ENCODE measurements at regions not wholly inside any gene's neighbourhood (a gene's known extent, or its start where the extent isn't known, plus 50 kb on each side); places are given as distances from the start of the nearest gene placed in this dataset.

DNA sequence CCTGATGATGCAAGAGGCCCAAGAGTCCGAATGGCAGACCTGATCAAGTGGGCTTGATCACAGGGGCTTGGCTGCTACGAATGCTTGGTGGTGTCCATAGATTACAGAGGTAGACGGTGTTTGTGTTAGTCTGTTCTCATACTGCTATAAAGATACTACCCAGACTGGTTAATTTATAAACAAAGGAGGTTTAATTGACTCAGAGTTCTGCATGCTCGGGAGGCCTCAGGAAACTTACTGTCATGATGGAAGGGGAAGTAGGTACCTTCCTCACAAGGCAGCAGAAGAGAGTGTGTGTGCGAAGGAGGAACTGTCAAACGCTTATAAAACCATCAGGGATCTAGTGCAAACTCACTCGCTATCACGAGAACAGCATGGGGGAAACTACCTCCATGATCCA lies 268.9 kb upstream of the KLF6 start:
- CTCF ChIA-PET, result no interaction called here
- Histone ChIP-seq H3K36me3 (ENCODE audit: control insufficient read depth, insufficient read depth, low read length) (no peaks in the 10 kb centered on the region), H3K27me3 (ENCODE audit: control insufficient read depth, insufficient read depth, low read length) (no peaks in the 10 kb centered on the region), H3K4me3 (ENCODE audit: low read depth, low read length) (no peak overlapping the region)
- DNase-seq (ENCODE audit: low read depth), result no peak
- POLR2A ChIA-PET, result no interaction called here
- TF ChIP-seq, protein P1, sequence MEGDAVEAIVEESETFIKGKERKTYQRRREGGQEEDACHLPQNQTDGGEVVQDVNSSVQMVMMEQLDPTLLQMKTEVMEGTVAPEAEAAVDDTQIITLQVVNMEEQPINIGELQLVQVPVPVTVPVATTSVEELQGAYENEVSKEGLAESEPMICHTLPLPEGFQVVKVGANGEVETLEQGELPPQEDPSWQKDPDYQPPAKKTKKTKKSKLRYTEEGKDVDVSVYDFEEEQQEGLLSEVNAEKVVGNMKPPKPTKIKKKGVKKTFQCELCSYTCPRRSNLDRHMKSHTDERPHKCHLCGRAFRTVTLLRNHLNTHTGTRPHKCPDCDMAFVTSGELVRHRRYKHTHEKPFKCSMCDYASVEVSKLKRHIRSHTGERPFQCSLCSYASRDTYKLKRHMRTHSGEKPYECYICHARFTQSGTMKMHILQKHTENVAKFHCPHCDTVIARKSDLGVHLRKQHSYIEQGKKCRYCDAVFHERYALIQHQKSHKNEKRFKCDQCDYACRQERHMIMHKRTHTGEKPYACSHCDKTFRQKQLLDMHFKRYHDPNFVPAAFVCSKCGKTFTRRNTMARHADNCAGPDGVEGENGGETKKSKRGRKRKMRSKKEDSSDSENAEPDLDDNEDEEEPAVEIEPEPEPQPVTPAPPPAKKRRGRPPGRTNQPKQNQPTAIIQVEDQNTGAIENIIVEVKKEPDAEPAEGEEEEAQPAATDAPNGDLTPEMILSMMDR (IDR thresholded peaks at IDR 0.05; ENCODE audit: insufficient read depth, low read depth, low read length), result no peak

DNA sequence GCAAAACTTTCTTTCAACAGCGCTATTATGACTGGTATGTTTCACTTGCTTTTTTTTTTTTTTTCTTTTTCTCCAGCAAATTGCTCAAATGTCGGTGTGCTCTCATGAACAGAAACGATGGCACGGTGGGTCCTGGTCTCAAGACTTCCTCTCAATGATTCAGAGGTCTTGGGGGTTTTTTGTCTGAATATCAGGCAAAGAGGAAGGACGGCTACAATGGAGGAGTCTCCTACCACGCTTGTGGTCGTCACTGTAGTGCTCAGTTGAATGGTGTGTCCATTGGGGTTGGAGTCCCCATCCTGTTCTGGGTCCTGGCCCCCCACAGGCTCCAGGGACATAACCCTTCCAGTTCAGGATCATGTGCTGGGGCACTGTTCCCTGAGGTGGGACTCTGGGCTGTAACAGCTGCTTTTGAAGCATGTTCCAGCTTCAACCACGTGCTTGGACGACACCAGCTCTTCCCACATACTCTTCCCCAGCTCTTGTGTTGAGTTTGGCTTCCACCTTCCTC lies 266.7 kb upstream of the KLF6 start:
- Histone ChIP-seq H3K27me3 (ENCODE audit: control insufficient read depth, insufficient read depth, low read length) (no peaks in the 10 kb centered on the region), H3K4me3 (ENCODE audit: low read depth, low read length) (no peak overlapping the region), H3K36me3 (ENCODE audit: control insufficient read depth, insufficient read depth, low read length) (no peaks in the 10 kb centered on the region)
- CTCF ChIA-PET, result interaction anchor here (0.6 to 0.9 kb wide), 3 partner anchors 11 to 131 kb away, joined by 3 read pairs; no protein-coding TSS in a partner anchor
- TF ChIP-seq, protein P1 (IDR thresholded peaks at IDR 0.05; ENCODE audit: insufficient read depth, low read depth, low read length), result no peak
- POLR2A ChIA-PET, result no interaction called here
- DNase-seq (ENCODE audit: low read depth), result no peak

DNA sequence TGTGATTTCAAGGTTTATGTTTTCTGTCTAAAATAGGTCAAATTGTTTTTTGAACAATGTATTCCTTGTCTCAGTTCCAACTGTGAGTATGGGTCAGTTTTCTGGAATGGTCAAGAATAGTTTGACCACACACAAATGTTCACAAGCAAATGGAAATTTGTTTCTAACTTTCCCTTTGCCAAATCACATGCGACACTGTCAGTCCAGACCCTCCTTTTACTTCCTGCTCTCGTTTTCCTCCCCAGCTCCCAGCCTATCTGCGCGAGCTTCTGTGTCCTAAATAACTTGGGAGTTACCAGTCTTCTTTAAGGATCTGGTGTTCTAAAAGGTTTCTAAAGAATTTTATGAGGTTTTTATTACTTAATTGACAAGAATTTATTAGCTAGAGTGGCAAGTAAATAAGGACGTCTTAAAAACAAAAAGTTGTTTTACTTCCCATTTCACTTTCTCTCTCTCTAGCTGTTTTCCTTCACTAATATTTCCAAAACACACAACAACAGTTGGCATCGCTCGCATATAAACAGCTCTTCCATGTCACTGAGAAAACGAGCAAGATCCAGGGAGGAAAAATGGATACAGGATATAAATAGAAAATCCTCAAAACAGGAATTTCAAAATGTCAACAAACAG lies 266.1 kb upstream of the KLF6 start:
- DNase-seq (ENCODE audit: low read depth), result no peak
- ChIA-PET POLR2A (no interaction called here), CTCF (interaction anchor here (0.6 to 0.9 kb wide), 3 partner anchors 11 to 130 kb away, joined by 3 read pairs; no protein-coding TSS in a partner anchor)
- TF ChIP-seq, protein P1 (IDR thresholded peaks at IDR 0.05; ENCODE audit: insufficient read depth, low read depth, low read length), result no peak
- Histone ChIP-seq H3K4me3 (ENCODE audit: low read depth, low read length) (no peak overlapping the region), H3K27me3 (ENCODE audit: control insufficient read depth, insufficient read depth, low read length) (no peaks in the 10 kb centered on the region), H3K36me3 (ENCODE audit: control insufficient read depth, insufficient read depth, low read length) (no peaks in the 10 kb centered on the region)

DNA sequence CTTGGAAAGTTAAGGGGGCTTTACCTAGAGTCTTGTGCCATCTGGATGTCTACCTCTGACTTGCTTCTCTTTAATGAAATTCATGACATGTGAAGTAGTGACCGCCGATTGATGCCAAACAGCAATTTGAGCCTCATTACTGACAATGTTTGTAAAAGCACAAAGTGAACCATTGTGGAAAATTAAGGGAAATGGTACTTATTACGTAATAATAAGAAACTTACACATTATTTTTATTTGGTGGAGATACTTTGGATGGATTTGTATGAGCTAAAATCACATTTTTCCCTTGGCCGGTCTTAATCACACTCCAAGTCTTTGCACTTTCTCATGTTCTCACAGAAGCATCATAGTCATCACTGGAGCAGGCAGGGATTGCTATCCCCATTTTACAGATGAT lies 265.1 kb upstream of the KLF6 start:
- CTCF ChIA-PET, result no interaction called here
- POLR2A ChIA-PET, result no interaction called here
- TF ChIP-seq, protein P1 (IDR thresholded peaks at IDR 0.05; ENCODE audit: insufficient read depth, low read depth, low read length), result no peak
- no peaks in the 10 kb centered on the region for H3K27me3 ChIP-seq (ENCODE audit: control insufficient read depth, insufficient read depth, low read length)
- DNase-seq (ENCODE audit: low read depth), result no peak
- no peaks in the 10 kb centered on the region for H3K36me3 ChIP-seq (ENCODE audit: control insufficient read depth, insufficient read depth, low read length)
- no peak overlapping the region for H3K4me3 ChIP-seq (ENCODE audit: low read depth, low read length)

DNA sequence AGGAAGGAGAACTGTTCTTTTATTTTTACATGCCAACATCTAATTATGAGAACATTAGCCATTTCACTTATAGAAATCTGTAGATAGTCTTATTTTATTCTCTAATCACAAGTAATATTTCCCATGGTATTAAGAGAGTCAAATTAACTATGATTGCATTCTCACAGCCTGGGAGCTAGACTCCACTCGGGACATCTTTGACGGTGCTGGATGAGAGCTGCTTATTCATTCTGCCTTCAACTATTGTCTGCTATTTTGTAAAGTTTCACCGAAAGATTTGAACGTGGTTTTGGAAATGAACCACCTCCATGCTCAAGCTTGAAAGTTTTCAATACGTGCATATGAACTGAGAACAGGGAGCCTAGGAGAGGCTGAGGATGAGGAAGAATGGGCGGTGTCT lies 264.3 kb upstream of the KLF6 start:
- no peak for DNase-seq (ENCODE audit: low read depth)
- CTCF ChIA-PET, result no interaction called here
- Histone ChIP-seq H3K27me3 (ENCODE audit: control insufficient read depth, insufficient read depth, low read length) (no peaks in the 10 kb centered on the region), H3K36me3 (ENCODE audit: control insufficient read depth, insufficient read depth, low read length) (no peaks in the 10 kb centered on the region), H3K4me3 (ENCODE audit: low read depth, low read length) (no peak overlapping the region)
- TF ChIP-seq, protein P1 (IDR thresholded peaks at IDR 0.05; ENCODE audit: insufficient read depth, low read depth, low read length), result no peak
- POLR2A ChIA-PET, result interaction anchor here (0.6 kb wide), 1 partner anchor 458 kb away, joined by 3 read pairs; no protein-coding TSS in a partner anchor
